Panc1 (cell line): ENCODE measurements at regions not wholly inside any gene's neighbourhood (a gene's known extent, or its start where the extent isn't known, plus 50 kb on each side); places are given as distances from the start of the nearest gene placed in this dataset.

Experiments
- CTCF ChIP-seq: fragments of 450-650 bp; IDR thresholded peaks from 2 replicates; pipeline ENCODE4 v1.5.1; 2017; ENCODE audit warnings: mild to moderate bottlenecking
- REST ChIP-seq, 2 experiments: IDR thresholded peaks; 2 replicates each; pipeline ENCODE4 v1.6.1; 2011 to 2012; ENCODE audit warnings: low read depth in 2 of 2, control low read depth in 1 of 2, low read length in 1 of 2, mild to moderate bottlenecking in 1 of 2, moderate library complexity in 1 of 2; ENCODE audit not compliant: insufficient read depth in 1 of 2

GRCh38 chr4:85209161-85209560, 242.7 kb upstream of the WDFY3 start:
- no peak for TF ChIP-seq CTCF
- no peak for TF ChIP-seq REST (IDR thresholded peaks at IDR 0.05; ENCODE audit: insufficient read depth in 1 of 2, low read depth in 2 of 2, low read length in 1 of 2)
